Endothelial cell of umbilical vein (primary cell): ENCODE measurements at regions not wholly inside any gene's neighbourhood (a gene's known extent, or its start where the extent isn't known, plus 50 kb on each side); places are given as distances from the start of the nearest gene placed in this dataset.

Experiments
- BruUV-seq: library from RNA; stranded (reverse); fragments of 400-500 nt; replicated peaks from 2 replicates; lab custom pipeline; 2021; lab: Mats Ljungman, UMichigan
- CTCF ChIA-PET: fragments of 300-600, 350-600 bp; sonication (Branson Sonifier 250); formaldehyde crosslinking; loops from one replicate; lab custom pipeline; 2021; ENCODE audit warnings: antibody characterized with exemption, inconsistent platforms; lab: Charles Lee
- POLR2A ChIA-PET: fragments of 300-600, 350-600 bp; sonication (Branson Sonifier 250); formaldehyde crosslinking; loops from one replicate; lab custom pipeline; 2021; ENCODE audit warnings: antibody characterized with exemption, inconsistent platforms; lab: Charles Lee
- DNase-seq: peaks from one replicate; pipeline ENCODE4 v3.0.0-alpha.2; 2011; ENCODE audit warnings: low read depth, low spot score
- FAIRE-seq: peaks from 2 replicates; lab custom pipeline; 2011; peaks lifted over from hg19 to GRCh38; lab: Jason Lieb, UNC
- H2AFZ ChIP-seq: 2 replicates; pipeline ENCODE4 v1.6.0; 2012; ENCODE audit warnings: low read depth, low read length, control low read depth, inconsistent platforms
- H3K27ac ChIP-seq: 2 replicates; pipeline ENCODE4 v1.5.1; 2011; ENCODE audit warnings: low read depth, mild to moderate bottlenecking, control low read depth, low read length, moderate library complexity; ENCODE audit not compliant: insufficient read depth
- H3K27me3 ChIP-seq, 2 experiments: 2 replicates each; pipeline versions ENCODE4 v1.6.0 to v1.6.1; 2011; ENCODE audit warnings: low read length in 2 of 2, mixed read lengths in 1 of 2; ENCODE audit not compliant: control insufficient read depth in 2 of 2, insufficient read depth in 2 of 2
- H3K36me3 ChIP-seq, 2 experiments: 2 replicates in 1 of 2; 3 replicates in 1 of 2; pipeline ENCODE4 v1.5.1; 2011; ENCODE audit warnings: low read length in 2 of 2, mild to moderate bottlenecking in 1 of 2, moderate library complexity in 1 of 2; ENCODE audit not compliant: control insufficient read depth in 2 of 2, insufficient read depth in 2 of 2; ENCODE audit errors: extremely low read depth in 1 of 2
- H3K4me1 ChIP-seq: 3 replicates; pipeline ENCODE4 v1.5.1; 2011; ENCODE audit warnings: mild to moderate bottlenecking, low read length; ENCODE audit not compliant: control insufficient read depth, insufficient read depth; ENCODE audit errors: extremely low read depth
- H3K4me2 ChIP-seq: 2 replicates; pipeline ENCODE4 v1.6.1; 2011; ENCODE audit warnings: low read length, control low read depth, mixed read lengths; ENCODE audit not compliant: insufficient read depth
- H3K4me3 ChIP-seq, 3 experiments: fragments of 200-600 bp in 1 of 3; sonication (generic), shearing (Covaris generic) in 1 of 3; replicated peaks in 1 of 3; 2 replicates each; pipeline ENCODE4 v1.5.1; 2011 to 2016; ENCODE audit warnings: control low read depth in 3 of 3, low read length in 3 of 3, mild to moderate bottlenecking in 2 of 3, inconsistent platforms in 1 of 3, low read depth in 1 of 3, moderate library complexity in 1 of 3; ENCODE audit not compliant: insufficient read depth in 1 of 3
- H3K79me2 ChIP-seq: 2 replicates; pipeline ENCODE4 v1.6.0; 2012; ENCODE audit warnings: low read length, inconsistent platforms; ENCODE audit not compliant: control insufficient read depth, insufficient read depth
- H3K9ac ChIP-seq: replicated peaks from 2 replicates; pipeline ENCODE3; 2011; ENCODE audit warnings: low read length, control low read depth; ENCODE audit not compliant: insufficient read depth; ENCODE audit errors: extremely low read depth
- H3K9me1 ChIP-seq: replicated peaks from 3 replicates; pipeline ENCODE4 v1.6.0; 2011; ENCODE audit warnings: mild to moderate bottlenecking, low read length; ENCODE audit not compliant: control insufficient read depth, insufficient read depth; ENCODE audit errors: extremely low read depth
- H3K9me3 ChIP-seq: replicated peaks from 2 replicates; pipeline ENCODE4 v1.5.1; 2012; ENCODE audit warnings: low read length, inconsistent platforms; ENCODE audit not compliant: control insufficient read depth, insufficient read depth
- H4K20me1 ChIP-seq: replicated peaks from 2 replicates; pipeline ENCODE3; 2011; ENCODE audit warnings: mild to moderate bottlenecking, low read length; ENCODE audit not compliant: control insufficient read depth, insufficient read depth; ENCODE audit errors: extremely low read depth
- FOS ChIP-seq: IDR thresholded peaks from 2 replicates; pipeline ENCODE4 v1.6.1; 2011; ENCODE audit warnings: mild to moderate bottlenecking, low read length, moderate library complexity, borderline replicate concordance; ENCODE audit not compliant: insufficient read depth
- GATA2 ChIP-seq: IDR thresholded peaks from 2 replicates; pipeline ENCODE4 v1.7.0; 2011; ENCODE audit warnings: low read depth, mild to moderate bottlenecking, moderate library complexity, mixed read lengths, low read length; ENCODE audit not compliant: insufficient read length, insufficient read depth
- JUN ChIP-seq: IDR thresholded peaks from 2 replicates; pipeline ENCODE4 v1.6.1; 2011; ENCODE audit warnings: borderline replicate concordance, low read depth; ENCODE audit not compliant: insufficient read length, insufficient read depth
- MYC ChIP-seq: IDR thresholded peaks from one replicate; pipeline ENCODE4 v1.6.1; 2011; ENCODE audit warnings: mild to moderate bottlenecking, low read depth, low read length
- POLR2A ChIP-seq: IDR thresholded peaks from 2 replicates; pipeline ENCODE4 v1.6.1; 2012; ENCODE audit warnings: low read depth, mild to moderate bottlenecking, control low read depth, low read length
- POLR2AphosphoS5 ChIP-seq: IDR thresholded peaks from 2 replicates; pipeline ENCODE4 v1.6.1; 2012; ENCODE audit warnings: low read depth, mild to moderate bottlenecking, control low read depth, low read length, moderate library complexity; ENCODE audit not compliant: insufficient read depth
- dilution Hi-C: fragments of 300-500 bp; cut with MboI; formaldehyde crosslinking; loops from one replicate; pipeline ENCODE4 v1.15.0; 2019; ENCODE audit warnings: low sequenced_read_pairs; ENCODE audit not compliant: extremely low pct_ligation_motif_present
- intact Hi-C: fragments of 100-400 bp; cut with micrococcal nuclease; formaldehyde crosslinking; loops from one replicate; pipeline ENCODE4 v1.10.0; 2022
- TF ChIP-seq, protein P1 (sequence below), 2 donors: IDR thresholded peaks; 1 replicate in 1 of 2; 2 replicates in 1 of 2; pipeline ENCODE4 v1.5.1; 2011; ENCODE audit warnings: low read length in 2 of 2, mild to moderate bottlenecking in 2 of 2, moderate library complexity in 2 of 2, control low read depth in 1 of 2, inconsistent platforms in 1 of 2, low read depth in 1 of 2; ENCODE audit not compliant: insufficient read depth in 1 of 2; ENCODE audit errors: extremely low read depth in 1 of 2

GRCh38 chr2:125680809-125681208 lies 975.1 kb upstream of the GYPC start:
- FAIRE-seq: no peak
- Histone ChIP-seq H3K4me2 (no peak overlapping the region), H3K4me1 (no peaks in the 10 kb centered on the region), H3K27me3 (no peaks in the 10 kb centered on the region), H3K9me1 (no peaks in the 10 kb centered on the region), H3K27ac (no peak overlapping the region), H3K9ac (no peak overlapping the region), H3K4me3 (no peak overlapping the region), H2AFZ (no peak overlapping the region), H3K36me3 (no peaks in the 10 kb centered on the region), H3K9me3 (peaks cover 3% of the 10 kb centered on the region), H3K79me2 (no peaks in the 10 kb centered on the region), H4K20me1 (no peaks in the 10 kb centered on the region)
- ChIA-PET CTCF (no interaction called here), POLR2A (no interaction called here)
- intact Hi-C loops: no loop called here
- dilution Hi-C loops: no loop called here
- no TSS peak for BruUV-seq
- no peak for TF ChIP-seq FOS
- TF ChIP-seq MYC: no peak
- TF ChIP-seq GATA2: no peak
- no peak for DNase-seq

- H3K9me1 ChIP-seq: no peaks in the 10 kb centered on the region
- intact Hi-C loops: no loop called here
- H3K4me1 ChIP-seq: no peaks in the 10 kb centered on the region
- no peaks in the 10 kb centered on the region for H3K79me2 ChIP-seq
- ChIA-PET POLR2A (no interaction called here), CTCF (no interaction called here)
- H3K4me3 ChIP-seq: no peak overlapping the region
- no peak overlapping the region for H2AFZ ChIP-seq
- H3K4me2 ChIP-seq: no peak overlapping the region
- BruUV-seq: no TSS peak
- no peak overlapping the region for H3K27ac ChIP-seq
- H3K27me3 ChIP-seq: no peaks in the 10 kb centered on the region
- no peaks in the 10 kb centered on the region for H4K20me1 ChIP-seq
- TF ChIP-seq JUN (no peak), POLR2AphosphoS5 (no peak), POLR2A (no peak), FOS (no peak)
- TF ChIP-seq, protein P1, sequence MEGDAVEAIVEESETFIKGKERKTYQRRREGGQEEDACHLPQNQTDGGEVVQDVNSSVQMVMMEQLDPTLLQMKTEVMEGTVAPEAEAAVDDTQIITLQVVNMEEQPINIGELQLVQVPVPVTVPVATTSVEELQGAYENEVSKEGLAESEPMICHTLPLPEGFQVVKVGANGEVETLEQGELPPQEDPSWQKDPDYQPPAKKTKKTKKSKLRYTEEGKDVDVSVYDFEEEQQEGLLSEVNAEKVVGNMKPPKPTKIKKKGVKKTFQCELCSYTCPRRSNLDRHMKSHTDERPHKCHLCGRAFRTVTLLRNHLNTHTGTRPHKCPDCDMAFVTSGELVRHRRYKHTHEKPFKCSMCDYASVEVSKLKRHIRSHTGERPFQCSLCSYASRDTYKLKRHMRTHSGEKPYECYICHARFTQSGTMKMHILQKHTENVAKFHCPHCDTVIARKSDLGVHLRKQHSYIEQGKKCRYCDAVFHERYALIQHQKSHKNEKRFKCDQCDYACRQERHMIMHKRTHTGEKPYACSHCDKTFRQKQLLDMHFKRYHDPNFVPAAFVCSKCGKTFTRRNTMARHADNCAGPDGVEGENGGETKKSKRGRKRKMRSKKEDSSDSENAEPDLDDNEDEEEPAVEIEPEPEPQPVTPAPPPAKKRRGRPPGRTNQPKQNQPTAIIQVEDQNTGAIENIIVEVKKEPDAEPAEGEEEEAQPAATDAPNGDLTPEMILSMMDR (IDR thresholded peaks at IDR 0.05; ENCODE audit: extremely low read depth in 1 of 2, insufficient read depth in 1 of 2, low read depth in 1 of 2, low read length in 2 of 2): no peak
- DNase-seq (no peak), FAIRE-seq (no peak)
- H3K36me3 ChIP-seq: no peaks in the 10 kb centered on the region
- H3K9me3 ChIP-seq: peaks cover 3% of the 10 kb centered on the region
- dilution Hi-C loops: no loop called here
- H3K9ac ChIP-seq: no peak overlapping the region
These were observed 974.4 kb upstream of the GYPC start for GRCh38 chr2:125681576-125681975.
